ENCODE measurements at regions not wholly inside any gene's neighbourhood (a gene's known extent, or its start where the extent isn't known, plus 50 kb on each side); places are given as distances from the start of the nearest gene placed in this dataset.

- ATAC-seq = no peak
- WGBS, 2 donors (ENCODE audit: low coverage in 1 of 2) = no CpG with 5 or more reads among the region's 1 CpG
Measured at GRCh38 chr19:30159636-30160035, 212.5 kb upstream of the ZNF536 start.

GRCh38 chr19:30160426-30160825, 211.8 kb upstream of the ZNF536 start:
- no peaks in the 10 kb centered on the region for H3K4me1 ChIP-seq
- peaks cover 26% of the 10 kb centered on the region for H3K27me3 ChIP-seq
- H3K4me3 ChIP-seq = no peak overlapping the region
- 50 to 63% methylated on average over 3 of the region's 9 CpGs for WGBS, 2 donors (ENCODE audit: low coverage in 1 of 2)
- ATAC-seq = no peak
- no peaks in the 10 kb centered on the region for H3K9me3 ChIP-seq
- no peaks in the 10 kb centered on the region for H3K36me3 ChIP-seq
- TF ChIP-seq EP300 (IDR thresholded peaks at IDR 0.05) (no peak), POLR2AphosphoS5 (IDR thresholded peaks at IDR 0.05) (no peak), POLR2A (IDR thresholded peaks at IDR 0.05) (no peak), CTCF (IDR thresholded peaks at IDR 0.05) (no peak)
- H3K27ac ChIP-seq = no peak overlapping the region

More at GRCh38 chr19:30159636-30160035, 212.5 kb upstream of the ZNF536 start:
- Histone ChIP-seq H3K4me1 (no peaks in the 10 kb centered on the region), H3K4me3 (no peak overlapping the region), H3K27ac (no peak overlapping the region), H3K36me3 (no peaks in the 10 kb centered on the region), H3K9me3 (no peaks in the 10 kb centered on the region), H3K27me3 (peaks cover 26% of the 10 kb centered on the region)
- TF ChIP-seq EP300 (IDR thresholded peaks at IDR 0.05) = no peak
- no peak for TF ChIP-seq POLR2AphosphoS5 (IDR thresholded peaks at IDR 0.05)
- no peak for TF ChIP-seq CTCF (IDR thresholded peaks at IDR 0.05)
- no peak for TF ChIP-seq POLR2A (IDR thresholded peaks at IDR 0.05)

DNA sequence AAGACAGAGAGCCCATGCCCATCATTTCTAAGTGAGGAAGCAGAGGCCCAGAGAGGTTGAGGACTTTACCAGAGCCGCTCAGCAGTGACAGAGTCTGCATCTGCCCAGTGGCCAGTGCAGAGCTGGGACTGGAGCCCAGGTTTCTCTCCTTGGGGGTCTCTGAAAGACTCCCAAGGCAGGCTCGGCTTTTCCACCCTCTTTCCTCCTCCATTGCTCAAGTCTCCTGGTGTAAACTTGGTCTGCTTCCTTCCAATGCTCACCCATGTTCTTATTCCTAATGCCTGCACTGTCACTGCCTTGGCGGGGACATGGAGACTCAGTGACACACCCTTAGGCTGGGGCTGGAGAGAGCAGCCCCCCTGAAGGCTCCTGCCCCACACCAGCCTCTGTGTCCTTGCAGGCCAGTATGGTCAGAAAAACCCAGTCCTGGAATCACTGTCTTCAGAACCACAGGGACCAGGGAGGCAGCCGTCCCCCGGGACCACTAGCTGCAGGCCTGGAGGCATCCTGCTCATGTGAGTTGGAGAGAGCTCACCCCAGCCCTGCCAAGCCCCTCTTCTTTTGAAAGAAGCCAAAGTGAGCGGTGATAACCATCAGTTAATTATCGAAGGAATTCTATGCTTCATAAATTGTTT, 211.0 kb upstream of the ZNF536 start:
- TF ChIP-seq POLR2AphosphoS5 (IDR thresholded peaks at IDR 0.05) (no peak), CTCF (IDR thresholded peaks at IDR 0.05) (no peak), EP300 (IDR thresholded peaks at IDR 0.05) (no peak), POLR2A (IDR thresholded peaks at IDR 0.05) (no peak)
- Histone ChIP-seq H3K27me3 (peaks cover 21% of the 10 kb centered on the region), H3K9me3 (no peaks in the 10 kb centered on the region), H3K36me3 (no peaks in the 10 kb centered on the region), H3K4me3 (no peak overlapping the region), H3K27ac (no peak overlapping the region), H3K4me1 (no peaks in the 10 kb centered on the region)
- no peak for ATAC-seq
- WGBS, 2 donors (ENCODE audit: low coverage in 1 of 2) = 79 to 83% methylated on average over 3 to 7 of the region's 7 CpGs

DNA sequence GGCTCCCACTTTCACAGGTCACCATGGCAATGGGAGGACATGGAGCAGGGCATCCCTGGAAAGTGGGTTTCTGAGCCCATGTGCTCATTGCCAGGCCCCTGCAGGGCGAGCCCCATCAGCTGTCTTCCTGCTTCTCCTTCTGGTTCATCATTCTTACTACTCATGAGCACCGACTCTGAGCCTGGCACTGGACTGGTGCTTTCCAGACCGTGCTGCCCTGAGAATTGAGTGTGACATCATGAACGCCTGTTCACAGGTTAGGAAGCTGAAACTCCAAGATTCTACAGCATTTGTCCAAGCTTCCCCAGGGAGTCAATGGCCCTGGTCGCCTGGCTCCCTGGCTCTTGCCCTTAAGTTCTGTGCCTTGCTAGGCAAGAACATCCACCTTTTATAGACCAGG, 210.4 kb upstream of the ZNF536 start:
- H3K27me3 ChIP-seq = peaks cover 16% of the 10 kb centered on the region
- H3K9me3 ChIP-seq = no peaks in the 10 kb centered on the region
- no peak overlapping the region for H3K4me3 ChIP-seq
- H3K27ac ChIP-seq = no peak overlapping the region
- 67 to 80% methylated on average over 2 to 4 of the region's 5 CpGs for WGBS, 2 donors (ENCODE audit: low coverage in 1 of 2)
- H3K36me3 ChIP-seq = no peaks in the 10 kb centered on the region
- TF ChIP-seq POLR2AphosphoS5 (IDR thresholded peaks at IDR 0.05) = no peak
- TF ChIP-seq EP300 (IDR thresholded peaks at IDR 0.05) = no peak
- TF ChIP-seq CTCF (IDR thresholded peaks at IDR 0.05) = no peak
- no peak for TF ChIP-seq POLR2A (IDR thresholded peaks at IDR 0.05)
- H3K4me1 ChIP-seq = no peaks in the 10 kb centered on the region
- no peak for ATAC-seq

GRCh38 chr19:30162718-30163117, 209.5 kb upstream of the ZNF536 start:
- H3K4me1 ChIP-seq = no peaks in the 10 kb centered on the region
- 72 to 80% methylated on average over 5 of the region's 5 CpGs for WGBS, 2 donors (ENCODE audit: low coverage in 1 of 2)
- H3K4me3 ChIP-seq = no peak overlapping the region
- no peak overlapping the region for H3K27ac ChIP-seq
- TF ChIP-seq POLR2A (IDR thresholded peaks at IDR 0.05) = no peak
- no peak for TF ChIP-seq EP300 (IDR thresholded peaks at IDR 0.05)
- TF ChIP-seq POLR2AphosphoS5 (IDR thresholded peaks at IDR 0.05) = no peak
- TF ChIP-seq CTCF (IDR thresholded peaks at IDR 0.05) = no peak
- no peaks in the 10 kb centered on the region for H3K9me3 ChIP-seq
- peaks cover 13% of the 10 kb centered on the region for H3K27me3 ChIP-seq
- no peak for ATAC-seq
- no peaks in the 10 kb centered on the region for H3K36me3 ChIP-seq

All from gastroesophageal sphincter (tissue), 4 donors.